SHP77 (cell line): ENCODE measurements at regions not wholly inside any gene's neighbourhood (a gene's known extent, or its start where the extent isn't known, plus 50 kb on each side); places are given as distances from the start of the nearest gene placed in this dataset.

ENCODE experiments used
- DNase-seq, 2 experiments: peaks; one replicate each; lab custom pipeline; 2025; lab: John Stamatoyannopoulos, UW

GRCh38 chr9:82583524-82583923 is 479.4 kb downstream of the RASEF start:
- no peak for DNase-seq

- no peak for DNase-seq
These were observed 478.5 kb downstream of the RASEF start for GRCh38 chr9:82584349-82584863.

GRCh38 chr9:82586918-82587356 is 476.0 kb downstream of the RASEF start:
- DNase-seq = no peak

- DNase-seq = no peak
These were observed 474.4 kb downstream of the RASEF start for GRCh38 chr9:82588301-82589180.

- no peak for DNase-seq
These were observed 472.1 kb downstream of the RASEF start for GRCh38 chr9:82590845-82591244.

- no peak for DNase-seq
These were observed 469.4 kb downstream of the RASEF start for GRCh38 chr9:82593501-82593900.

GRCh38 chr9:82597241-82598203 is 465.4 kb downstream of the RASEF start:
- DNase-seq = no peak

GRCh38 chr9:82598241-82599039 is 464.5 kb downstream of the RASEF start:
- no peak for DNase-seq

- no peak for DNase-seq
These were observed 463.5 kb downstream of the RASEF start for GRCh38 chr9:82599336-82599949.

- DNase-seq = no peak
These were observed 462.2 kb downstream of the RASEF start for GRCh38 chr9:82600536-82601292.

- no peak for DNase-seq
These were observed 461.6 kb downstream of the RASEF start for GRCh38 chr9:82601293-82601771.

GRCh38 chr9:82604947-82605656 is 457.8 kb downstream of the RASEF start:
- no peak for DNase-seq

- no peak for DNase-seq
These were observed 457.3 kb downstream of the RASEF start for GRCh38 chr9:82605657-82606031.

- DNase-seq = no peak
These were observed 456.9 kb downstream of the RASEF start for GRCh38 chr9:82606071-82606470.

GRCh38 chr9:82606492-82607382 is 456.2 kb downstream of the RASEF start:
- DNase-seq = no peak

- DNase-seq = no peak
These were observed 454.5 kb downstream of the RASEF start for GRCh38 chr9:82608487-82608886.

GRCh38 chr9:82612942-82613341 is 450.0 kb downstream of the RASEF start:
- DNase-seq = no peak

- DNase-seq = no peak
These were observed 449.4 kb downstream of the RASEF start for GRCh38 chr9:82613498-82613897.

GRCh38 chr9:82616545-82616944 is 446.4 kb downstream of the RASEF start:
- DNase-seq = no peak
